ENCODE measurements at regions not wholly inside any gene's neighbourhood (a gene's known extent, or its start where the extent isn't known, plus 50 kb on each side); places are given as distances from the start of the nearest gene placed in this dataset.

- ChIA-PET SMC1A (ENCODE audit: uncharacterized antibody, unreplicated experiment) (no interaction called here), RAD21 (ENCODE audit: unreplicated experiment) (no interaction called here), CTCF (no interaction called here), POLR2A (no interaction called here)
- ATAC-seq (no peak), DNase-seq (ENCODE audit: low read depth, low spot score) (no peak), FAIRE-seq (no peak)
- Histone ChIP-seq H3K4me3 (no peak overlapping the region), H3K36me3 (ENCODE audit: control insufficient read depth in 2 of 2, insufficient read depth in 2 of 2, low read length in 1 of 2) (no peaks in the 10 kb centered on the region), H4K20me1 (ENCODE audit: control insufficient read depth, insufficient read depth) (no peaks in the 10 kb centered on the region), H2AFZ (ENCODE audit: control insufficient read depth, low read depth, low read length) (no peak overlapping the region), H3K27me3 (replicated peaks in 1 of 2; ENCODE audit: control insufficient read depth in 2 of 2, insufficient read depth in 2 of 2, low read length in 1 of 2) (no peaks in the 10 kb centered on the region), H3K4me1 (ENCODE audit: control insufficient read depth, insufficient read depth, low read length) (no peaks in the 10 kb centered on the region), H3K9me3 (replicated peaks; ENCODE audit: control insufficient read depth, insufficient read depth, low read length) (no peaks in the 10 kb centered on the region), H3K79me2 (ENCODE audit: control insufficient read depth, insufficient read depth, low read length) (no peaks in the 10 kb centered on the region), H3K4me2 (ENCODE audit: control insufficient read depth, insufficient read depth) (no peak overlapping the region), H3K27ac (ENCODE audit: control insufficient read depth, insufficient read depth) (no peak overlapping the region), H3K9ac (ENCODE audit: control insufficient read depth, insufficient read depth, low read length) (no peak overlapping the region)
- WGBS (ENCODE audit: insufficient coverage, insufficient replicate concordance, low lambda C conversion rate, missing lambda C conversion rate), result 11% methylated on average over 3 of the region's 3 CpGs
- intact Hi-C loops (cut with micrococcal nuclease; ENCODE audit: unreplicated experiment), result no loop called here
- TF ChIP-seq SUZ12 (IDR thresholded peaks at IDR 0.05; ENCODE audit: unreplicated experiment) (no peak), HCFC1 (IDR thresholded peaks at IDR 0.05; ENCODE audit: low read length) (no peak), RAD21 (IDR thresholded peaks at IDR 0.05; ENCODE audit: insufficient read depth, low read depth, low read length) (no peak), ZNF274 (IDR thresholded peaks at IDR 0.05; ENCODE audit: insufficient read depth, insufficient read length) (no peak), ATF3 (IDR thresholded peaks at IDR 0.05; ENCODE audit: borderline replicate concordance, extremely low read depth, low read depth, low read length) (no peak), JUND (IDR thresholded peaks at IDR 0.05; ENCODE audit: low read depth, low read length) (no peak), RB1 (IDR thresholded peaks at IDR 0.05; ENCODE audit: borderline replicate concordance) (no peak), ZBED1 (IDR thresholded peaks at IDR 0.05; ENCODE audit: borderline replicate concordance) (no peak), FOXM1 (IDR thresholded peaks at IDR 0.05; ENCODE audit: low read depth, low read length) (no peak), ZNF592 (IDR thresholded peaks at IDR 0.05) (no peak), CHD1 (IDR thresholded peaks at IDR 0.05; ENCODE audit: low read depth, low read length) (no peak), NR2C1 (IDR thresholded peaks at IDR 0.05) (no peak)
- TF ChIP-seq, protein P1, sequence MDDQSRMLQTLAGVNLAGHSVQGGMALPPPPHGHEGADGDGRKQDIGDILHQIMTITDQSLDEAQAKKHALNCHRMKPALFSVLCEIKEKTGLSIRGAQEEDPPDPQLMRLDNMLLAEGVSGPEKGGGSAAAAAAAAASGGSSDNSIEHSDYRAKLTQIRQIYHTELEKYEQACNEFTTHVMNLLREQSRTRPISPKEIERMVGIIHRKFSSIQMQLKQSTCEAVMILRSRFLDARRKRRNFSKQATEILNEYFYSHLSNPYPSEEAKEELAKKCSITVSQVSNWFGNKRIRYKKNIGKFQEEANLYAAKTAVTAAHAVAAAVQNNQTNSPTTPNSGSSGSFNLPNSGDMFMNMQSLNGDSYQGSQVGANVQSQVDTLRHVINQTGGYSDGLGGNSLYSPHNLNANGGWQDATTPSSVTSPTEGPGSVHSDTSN (IDR thresholded peaks at IDR 0.05; ENCODE audit: insufficient replicate concordance, low read depth, low read length), result no peak
- TF ChIP-seq, protein P2, sequence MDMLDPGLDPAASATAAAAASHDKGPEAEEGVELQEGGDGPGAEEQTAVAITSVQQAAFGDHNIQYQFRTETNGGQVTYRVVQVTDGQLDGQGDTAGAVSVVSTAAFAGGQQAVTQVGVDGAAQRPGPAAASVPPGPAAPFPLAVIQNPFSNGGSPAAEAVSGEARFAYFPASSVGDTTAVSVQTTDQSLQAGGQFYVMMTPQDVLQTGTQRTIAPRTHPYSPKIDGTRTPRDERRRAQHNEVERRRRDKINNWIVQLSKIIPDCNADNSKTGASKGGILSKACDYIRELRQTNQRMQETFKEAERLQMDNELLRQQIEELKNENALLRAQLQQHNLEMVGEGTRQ (IDR thresholded peaks at IDR 0.05; ENCODE audit: borderline replicate concordance, low read depth, low read length), result no peak
- TF ChIP-seq, protein P3, sequence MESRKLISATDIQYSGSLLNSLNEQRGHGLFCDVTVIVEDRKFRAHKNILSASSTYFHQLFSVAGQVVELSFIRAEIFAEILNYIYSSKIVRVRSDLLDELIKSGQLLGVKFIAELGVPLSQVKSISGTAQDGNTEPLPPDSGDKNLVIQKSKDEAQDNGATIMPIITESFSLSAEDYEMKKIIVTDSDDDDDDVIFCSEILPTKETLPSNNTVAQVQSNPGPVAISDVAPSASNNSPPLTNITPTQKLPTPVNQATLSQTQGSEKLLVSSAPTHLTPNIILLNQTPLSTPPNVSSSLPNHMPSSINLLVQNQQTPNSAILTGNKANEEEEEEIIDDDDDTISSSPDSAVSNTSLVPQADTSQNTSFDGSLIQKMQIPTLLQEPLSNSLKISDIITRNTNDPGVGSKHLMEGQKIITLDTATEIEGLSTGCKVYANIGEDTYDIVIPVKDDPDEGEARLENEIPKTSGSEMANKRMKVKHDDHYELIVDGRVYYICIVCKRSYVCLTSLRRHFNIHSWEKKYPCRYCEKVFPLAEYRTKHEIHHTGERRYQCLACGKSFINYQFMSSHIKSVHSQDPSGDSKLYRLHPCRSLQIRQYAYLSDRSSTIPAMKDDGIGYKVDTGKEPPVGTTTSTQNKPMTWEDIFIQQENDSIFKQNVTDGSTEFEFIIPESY (IDR thresholded peaks at IDR 0.05), result no peak
- no TSS peak for BruUV-seq (replicated peaks)
- in situ Hi-C loops (cut with MboI), result no loop called here
These were observed 2280.7 kb downstream of the MAT2B start for GRCh38 chr5:165786073-165786472.

Data from GM12878 (cell line).